ENCODE measurements at regions not wholly inside any gene's neighbourhood (a gene's known extent, or its start where the extent isn't known, plus 50 kb on each side); places are given as distances from the start of the nearest gene placed in this dataset.
"Not testable (repeated sequence)": the region's sequence is repeated elsewhere in the genome, so short reads cannot be mapped to it uniquely, and the experiment has no call there.

DNA sequence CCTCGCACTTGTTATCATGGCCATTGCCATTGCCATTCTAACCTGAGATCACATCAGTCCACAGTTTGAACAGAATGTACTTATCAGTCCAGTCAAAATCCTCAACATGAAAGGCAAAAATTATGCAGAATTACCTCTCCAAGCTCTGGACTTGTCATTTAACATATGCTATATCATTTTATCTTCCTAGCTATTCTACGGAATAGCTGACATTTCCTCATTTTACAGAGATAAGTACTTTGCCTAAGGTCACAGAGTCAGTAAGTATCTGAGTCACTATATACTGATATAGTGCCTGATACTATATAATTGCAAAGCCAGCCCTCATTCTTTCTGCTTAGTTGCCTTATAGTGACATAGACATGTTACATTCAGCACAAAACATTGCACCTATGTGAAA, 456.9 kb upstream of the GHITM start:
- DNase-seq: no peak

DNA sequence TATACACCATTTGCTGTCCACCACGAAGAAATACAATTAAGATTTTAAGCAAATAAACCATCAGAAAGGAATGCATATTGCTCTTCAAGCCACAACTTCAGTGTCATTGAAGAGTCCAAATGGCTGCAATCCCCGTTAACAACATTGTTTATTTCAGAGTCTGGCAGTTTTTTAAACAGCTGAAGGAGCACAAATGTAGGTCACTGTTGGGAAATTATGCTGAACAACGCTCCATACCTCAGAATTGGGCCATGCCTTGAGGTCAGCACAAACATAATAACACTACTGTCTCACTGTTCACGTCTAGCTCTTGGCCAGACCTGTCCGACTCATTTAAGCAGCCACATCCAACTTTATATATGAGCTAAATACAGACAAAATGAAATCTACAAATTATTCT, 453.9 kb upstream of the GHITM start:
- DNase-seq: no peak

DNA sequence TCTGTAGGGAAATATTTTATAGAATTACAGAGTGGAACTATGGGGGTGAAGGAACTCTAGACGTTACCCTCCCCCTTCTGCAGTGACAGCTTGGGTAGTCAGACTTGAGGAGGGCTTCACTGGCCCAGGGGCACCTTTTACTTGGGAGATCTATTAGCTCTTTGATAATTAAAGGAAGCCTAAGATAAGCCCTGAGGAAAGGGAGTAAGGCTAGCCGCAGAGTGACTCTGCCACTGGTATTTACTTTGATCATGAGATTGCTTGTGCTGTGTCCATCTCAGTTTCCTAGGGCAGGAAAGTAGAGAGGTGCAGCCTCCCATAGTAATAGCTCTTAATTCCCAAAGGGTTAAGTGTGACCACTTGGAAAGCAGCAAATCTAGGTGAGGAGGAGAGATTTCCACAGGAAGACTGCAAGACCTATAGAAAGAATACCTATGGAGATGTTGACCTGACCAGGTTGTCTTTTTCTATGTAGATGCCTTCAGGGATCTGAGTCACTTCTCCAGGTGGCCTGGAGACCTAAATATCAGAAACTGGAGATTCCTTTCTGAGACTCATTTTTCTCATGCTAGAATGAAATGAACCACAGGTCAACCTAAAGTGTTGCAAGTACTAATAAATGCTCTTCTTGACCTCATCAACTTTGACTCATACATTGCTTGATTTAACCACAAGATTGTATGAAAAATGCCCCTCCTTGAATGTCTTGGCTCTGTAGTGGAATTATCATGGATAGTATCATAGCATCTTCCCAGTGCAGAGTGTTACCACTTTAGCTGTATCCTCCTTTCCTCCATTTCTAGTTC, 447.3 kb upstream of the GHITM start:
- DNase-seq: no peak

DNA sequence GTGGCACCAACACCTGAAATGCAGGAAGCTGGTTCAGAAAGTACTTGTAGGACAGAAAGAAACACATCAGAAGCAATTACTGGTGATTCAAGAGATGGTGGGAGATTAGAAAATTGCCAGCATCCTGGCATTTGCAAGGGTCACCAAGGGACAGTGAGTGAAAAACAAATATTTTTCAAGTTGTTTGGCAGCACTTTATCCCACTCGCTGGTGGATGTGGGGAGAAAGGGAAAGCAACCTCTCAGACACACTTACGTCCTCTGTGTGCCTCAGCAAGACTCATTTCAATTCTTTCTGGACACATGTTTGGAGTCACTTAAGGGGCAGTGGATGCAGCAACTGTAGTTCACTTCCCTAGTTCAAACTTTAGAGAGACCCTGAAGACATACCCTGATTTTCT, 440.4 kb upstream of the GHITM start:
- no peak for DNase-seq

DNA sequence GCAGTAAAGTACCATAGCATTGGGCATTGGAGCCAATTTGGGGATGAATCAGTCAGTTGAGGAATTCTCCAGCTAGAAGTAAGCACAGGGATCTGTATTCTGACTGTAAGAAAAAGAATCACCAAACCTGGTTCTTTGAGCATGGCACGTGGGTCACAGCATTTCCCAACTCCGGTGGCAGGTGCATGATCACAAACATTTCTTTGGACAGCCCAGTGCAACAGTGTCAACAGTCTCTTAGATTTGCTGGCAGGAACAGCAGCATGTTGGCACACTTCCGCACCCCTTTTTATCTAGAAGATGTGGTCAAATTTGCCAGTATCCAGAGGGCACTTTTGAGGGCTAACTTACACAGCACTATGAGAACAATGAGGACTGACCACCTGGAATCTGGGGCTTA, 437.5 kb upstream of the GHITM start:
- DNase-seq: no peak

DNA sequence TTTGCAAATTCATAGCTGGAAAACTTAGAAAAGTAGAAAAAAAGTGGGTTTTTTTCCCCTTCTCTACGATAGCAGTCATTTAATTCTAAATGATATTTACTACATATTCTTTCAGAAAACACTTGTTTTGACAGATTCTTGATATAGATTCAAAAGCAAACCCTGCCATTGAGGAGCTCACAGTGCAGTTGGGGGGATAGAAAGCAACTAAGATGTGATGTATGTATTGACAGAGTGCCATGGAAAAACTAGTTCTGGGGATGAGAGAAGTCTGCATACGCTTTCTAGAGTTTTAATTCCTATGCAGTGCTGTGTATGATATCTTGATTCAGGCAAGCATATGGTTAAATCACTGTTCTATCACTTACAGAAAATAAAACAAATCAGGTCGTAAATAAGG, 436.6 kb upstream of the GHITM start:
- DNase-seq: no peak

DNA sequence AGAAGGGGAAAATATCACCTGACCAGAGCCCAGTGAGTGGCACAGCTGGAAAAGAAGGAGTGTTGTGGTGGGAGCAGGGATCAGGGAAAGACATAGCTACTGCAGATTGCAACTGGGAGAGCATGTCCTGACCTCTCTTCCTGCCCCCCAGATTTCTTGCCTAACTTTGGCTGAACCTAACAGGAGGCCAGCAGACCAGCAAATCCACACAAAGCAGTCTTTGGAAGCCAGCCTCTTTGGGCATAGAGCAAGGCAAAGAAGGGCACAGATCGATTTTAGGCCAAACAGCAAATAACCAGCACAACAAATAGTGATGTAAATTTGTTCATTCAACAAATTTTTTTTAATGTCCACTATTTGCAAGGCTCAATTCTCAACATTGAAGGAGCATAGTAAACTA, 433.2 kb upstream of the GHITM start:
- no peak for DNase-seq

DNA sequence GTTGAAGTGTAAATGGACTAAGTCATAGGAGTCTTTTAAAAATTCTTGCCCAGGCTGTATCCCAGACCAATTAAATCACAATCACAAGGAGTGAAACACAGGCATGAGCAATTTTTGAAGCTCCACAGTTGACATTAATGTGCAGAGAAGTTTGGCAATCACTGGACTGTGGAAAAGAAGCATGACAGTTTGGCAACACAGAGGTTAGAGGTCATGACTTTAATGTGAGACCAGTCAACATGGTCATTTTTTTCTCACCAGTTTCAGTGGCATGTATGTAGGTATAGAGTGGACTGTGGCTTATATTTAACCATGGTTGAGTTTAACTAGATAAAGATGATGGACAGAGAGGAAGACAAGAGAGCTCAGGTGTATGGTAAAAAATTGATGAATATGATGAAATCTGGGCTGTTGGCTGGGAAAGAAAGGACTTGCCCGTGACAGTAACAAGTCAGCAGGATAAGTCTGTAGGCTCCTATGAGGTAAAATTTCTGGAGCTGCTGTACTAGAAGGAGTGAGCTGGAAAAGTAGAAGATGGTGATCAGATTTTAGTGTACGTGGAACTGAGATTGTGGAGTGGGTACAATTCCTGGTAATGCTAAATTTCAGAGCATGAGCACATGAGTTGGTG, 432.2 kb upstream of the GHITM start:
- no peak for DNase-seq

DNA sequence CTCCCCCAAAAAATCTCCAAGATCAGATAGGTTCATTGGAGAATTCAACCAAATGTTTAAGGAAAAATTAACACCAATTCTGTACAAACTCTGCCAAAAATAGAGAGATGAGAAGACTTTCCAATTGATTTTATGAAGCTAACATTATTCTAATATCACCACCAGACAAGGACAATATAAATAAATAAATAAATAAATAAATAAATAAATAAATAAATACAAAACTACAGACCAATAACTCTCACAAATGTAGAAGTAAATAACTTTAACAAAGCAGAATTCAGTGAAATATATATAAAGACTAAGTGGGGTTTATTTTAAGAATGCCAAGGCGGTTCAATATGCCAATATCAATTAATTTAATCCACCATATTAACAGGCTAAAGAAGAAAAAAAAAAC, 425.9 kb upstream of the GHITM start:
- DNase-seq: no peak

DNA sequence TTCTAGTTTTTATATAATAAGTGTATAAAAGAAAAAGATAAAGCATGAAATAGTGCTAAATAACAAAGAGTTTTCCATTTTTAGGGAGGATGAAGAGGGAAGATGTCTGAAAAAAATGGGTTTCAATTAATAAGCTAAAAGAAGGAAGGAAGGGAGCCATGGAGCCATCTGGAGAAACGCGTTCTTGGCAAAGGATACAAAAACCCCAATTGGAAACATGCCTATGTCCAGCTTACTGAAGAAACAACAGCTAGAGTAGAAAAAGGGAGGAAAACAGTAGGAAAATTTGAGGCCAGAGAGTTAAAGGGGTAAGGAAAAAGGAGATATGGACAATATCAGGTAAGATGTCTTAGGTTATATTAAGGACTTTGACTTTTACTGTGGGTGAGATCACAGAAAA, 416.2 kb upstream of the GHITM start:
- no peak for DNase-seq

DNA sequence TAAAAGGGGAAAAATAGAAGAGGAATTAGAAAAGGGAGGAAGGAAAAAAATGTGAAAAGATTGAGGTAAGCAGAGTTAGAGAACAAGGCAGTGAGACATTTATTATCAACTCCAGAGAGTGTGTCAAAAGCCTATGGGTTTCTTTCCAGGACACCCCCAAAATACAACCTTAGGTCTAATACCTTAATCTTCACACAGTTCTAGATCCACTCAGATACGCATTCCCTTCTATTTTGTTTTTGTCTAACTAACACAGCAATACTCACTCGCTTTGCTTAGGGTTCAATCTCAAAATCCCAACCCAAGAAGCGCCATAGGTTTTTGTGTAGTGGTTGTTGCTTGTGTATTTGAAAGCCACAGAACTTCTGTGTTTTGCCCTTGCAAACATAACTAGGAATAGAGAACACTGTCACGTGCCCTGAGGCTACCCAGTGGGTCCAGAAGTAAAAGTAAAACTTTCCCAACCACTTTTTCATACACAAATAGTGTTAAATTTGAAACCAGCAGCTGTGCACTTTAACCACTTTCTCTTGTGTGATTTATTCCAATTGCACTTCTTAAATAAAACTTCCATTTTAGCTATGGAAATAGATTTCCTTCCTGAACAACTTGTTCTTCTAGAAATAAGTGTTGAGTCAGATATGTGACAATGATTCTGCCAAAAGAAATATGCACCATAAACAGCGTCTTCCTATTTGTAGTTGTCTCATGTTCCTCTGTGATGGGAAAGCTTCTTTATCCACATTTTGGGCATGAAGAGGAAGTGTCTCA, 414.7 kb upstream of the GHITM start:
- DNase-seq: no peak

DNA sequence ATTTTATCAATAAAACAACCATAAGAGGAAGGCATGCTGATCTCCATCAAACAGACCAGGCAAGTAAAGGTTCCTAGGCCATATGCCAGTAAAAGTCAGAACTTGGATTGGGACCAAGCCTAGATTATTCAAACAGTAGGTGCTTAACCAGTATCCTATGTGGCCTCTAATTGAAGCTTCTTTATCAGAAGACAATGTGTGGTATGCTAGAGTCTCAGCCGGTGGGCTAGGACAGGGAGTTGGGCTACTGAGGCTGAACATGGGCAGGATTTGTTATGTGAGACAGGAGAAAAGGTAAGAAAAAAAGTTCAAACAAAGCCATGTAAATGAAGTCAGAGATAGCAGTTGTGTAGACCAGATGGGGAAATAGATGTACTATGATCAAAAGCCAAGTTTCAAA, 413.7 kb upstream of the GHITM start:
- no peak for DNase-seq

DNA sequence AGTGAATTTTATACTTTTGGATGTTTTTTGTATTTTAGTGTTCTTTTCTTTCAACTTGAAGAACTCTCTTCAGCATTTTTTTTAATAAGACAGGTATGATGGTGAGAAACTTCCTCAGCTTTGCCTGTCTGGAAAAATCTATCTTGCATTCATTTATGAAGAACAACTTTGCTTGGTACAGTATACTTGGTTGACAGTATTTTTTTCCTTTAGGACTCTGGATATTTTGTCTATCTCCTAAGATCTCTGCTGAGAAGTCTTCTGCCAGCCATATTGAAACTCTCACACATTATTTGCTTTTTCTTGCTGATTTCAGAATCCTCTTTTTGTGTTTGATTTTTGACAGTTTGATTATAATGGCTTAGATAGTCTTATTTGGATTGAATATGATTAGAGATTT, 405.0 kb upstream of the GHITM start:
- no peak for DNase-seq

DNA sequence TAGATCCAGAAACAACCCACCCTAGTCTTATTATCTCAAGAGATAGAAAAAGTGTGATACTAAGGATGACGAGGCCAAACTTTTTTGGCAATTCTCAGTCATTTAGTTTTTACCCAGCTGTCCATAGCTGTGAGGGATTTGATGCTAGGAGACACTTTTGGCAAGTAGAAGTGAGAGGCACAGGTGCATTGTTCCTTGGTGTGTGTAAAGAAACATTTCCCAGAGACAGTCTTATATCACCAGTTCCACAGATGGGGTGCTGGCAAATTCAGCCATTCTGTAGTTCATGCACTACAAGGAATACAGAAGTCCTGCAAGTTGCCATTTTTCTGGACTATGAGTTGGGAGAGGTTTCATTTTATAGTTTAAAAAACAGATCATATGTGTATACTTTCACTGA, 403.3 kb upstream of the GHITM start:
- DNase-seq: no peak

DNA sequence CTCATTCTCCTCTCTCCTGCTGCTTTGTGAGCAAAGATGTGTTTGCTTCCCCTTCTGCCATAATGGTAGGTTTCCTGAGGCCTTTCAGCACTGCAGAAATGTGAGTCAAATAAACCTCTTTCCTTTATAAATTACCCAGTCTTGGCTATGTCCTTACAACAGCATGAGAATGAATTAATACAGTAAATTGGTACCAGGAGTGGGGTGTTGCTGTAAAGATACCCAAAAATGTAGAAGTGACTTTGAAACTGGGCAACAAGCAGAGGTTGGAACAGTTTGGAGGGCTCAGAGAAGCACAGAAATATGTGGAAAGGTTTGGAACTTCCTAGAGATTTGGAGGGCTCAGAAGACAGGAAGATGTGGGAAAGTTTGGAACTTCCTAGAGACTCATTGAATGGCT, 388.7 kb upstream of the GHITM start:
- no peak for DNase-seq

DNA sequence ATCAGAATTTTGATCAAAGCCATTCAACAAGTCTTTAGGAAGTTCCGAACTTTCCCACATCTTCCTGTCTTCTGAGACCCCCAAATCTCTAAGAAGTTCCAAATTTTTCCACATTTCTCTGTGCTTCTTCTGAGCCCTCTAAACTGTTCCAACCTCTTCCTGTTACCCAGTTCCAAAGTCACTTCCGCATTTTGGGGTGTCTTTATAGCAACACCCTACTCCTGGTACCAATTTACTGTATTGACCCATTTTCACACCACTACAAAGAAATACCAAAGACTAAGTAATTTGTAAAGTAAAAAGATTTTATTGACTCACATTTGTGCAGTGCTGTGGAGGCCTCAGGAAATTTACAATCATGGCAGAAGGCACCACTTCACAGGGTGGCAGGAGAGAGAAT, 385.8 kb upstream of the GHITM start:
- DNase-seq: no peak

DNA sequence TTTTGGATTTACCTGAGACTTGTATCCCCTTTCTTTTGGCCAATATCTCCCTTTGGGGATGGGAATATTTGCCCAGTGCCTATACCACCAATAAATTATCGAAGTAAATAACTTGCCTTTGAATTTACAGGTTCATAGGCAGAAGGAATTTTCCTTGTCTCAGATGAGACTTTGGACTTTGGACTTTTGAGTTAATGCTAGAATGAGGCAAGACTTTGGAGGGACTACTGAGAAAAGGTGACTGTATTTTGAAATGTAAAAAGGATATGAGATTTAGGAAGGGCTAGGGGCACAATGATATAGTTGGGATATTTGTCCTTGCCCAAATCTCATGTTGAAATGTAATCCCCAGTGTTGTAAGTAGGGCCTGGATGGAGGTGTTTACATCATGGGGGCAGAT, 384.5 kb upstream of the GHITM start:
- DNase-seq: no peak

DNA sequence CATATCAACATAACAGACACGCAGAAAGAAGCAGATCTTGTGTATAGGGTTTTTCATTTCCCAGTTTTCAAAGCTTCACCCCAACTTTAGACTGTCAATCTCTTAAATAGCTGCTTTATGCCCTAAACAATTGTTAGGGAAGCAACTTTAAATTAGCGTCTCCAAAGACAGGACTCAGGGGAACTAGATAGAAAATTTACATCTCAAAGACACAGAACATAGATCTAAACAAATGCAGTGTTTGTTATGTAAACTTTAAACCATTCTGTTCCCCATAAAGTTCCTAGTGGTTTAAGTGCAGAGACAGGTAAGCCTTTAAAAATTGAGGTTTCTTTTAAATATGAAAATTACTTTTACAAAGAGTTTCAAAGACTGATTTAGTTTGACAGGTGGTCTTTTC, 379.2 kb upstream of the GHITM start:
- DNase-seq: no peak

DNA sequence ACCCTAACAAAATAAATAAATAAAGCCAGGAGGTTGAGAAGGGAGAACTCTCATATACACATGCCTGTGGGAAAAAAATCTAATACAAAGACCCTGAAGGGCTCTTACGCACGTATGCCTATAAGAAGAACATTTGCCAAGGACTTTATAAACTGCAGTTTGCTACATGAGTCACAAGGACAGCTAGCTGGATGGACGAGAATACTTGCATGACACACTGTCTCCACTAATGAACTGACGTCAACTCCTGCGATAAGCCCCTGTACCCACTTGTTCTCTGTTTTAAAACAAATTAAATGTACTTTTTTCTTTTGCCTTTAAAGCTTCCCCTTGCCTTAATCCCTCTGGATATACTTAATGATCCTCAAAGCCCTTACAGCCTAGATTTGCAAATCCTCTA, 374.6 kb upstream of the GHITM start:
- DNase-seq: no peak

DNA sequence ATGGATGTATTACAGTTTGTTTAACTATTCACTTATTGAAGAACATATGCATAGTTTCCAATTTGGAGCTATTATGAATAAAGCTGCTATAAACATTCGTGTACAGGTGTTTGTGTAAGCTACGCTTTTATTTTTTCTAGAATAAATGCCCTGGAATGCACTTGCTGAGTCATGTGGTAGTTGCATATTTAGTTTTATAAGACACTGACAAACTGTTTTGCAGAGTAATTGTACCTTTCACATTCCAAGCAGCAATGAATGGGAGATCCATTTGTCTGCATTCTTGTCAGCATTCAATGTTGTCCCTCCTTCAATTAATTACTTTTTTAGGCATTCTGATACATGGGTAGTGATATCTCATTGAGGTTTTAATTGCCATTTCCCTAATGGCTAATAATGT, 373.6 kb upstream of the GHITM start:
- DNase-seq: no peak

DNA sequence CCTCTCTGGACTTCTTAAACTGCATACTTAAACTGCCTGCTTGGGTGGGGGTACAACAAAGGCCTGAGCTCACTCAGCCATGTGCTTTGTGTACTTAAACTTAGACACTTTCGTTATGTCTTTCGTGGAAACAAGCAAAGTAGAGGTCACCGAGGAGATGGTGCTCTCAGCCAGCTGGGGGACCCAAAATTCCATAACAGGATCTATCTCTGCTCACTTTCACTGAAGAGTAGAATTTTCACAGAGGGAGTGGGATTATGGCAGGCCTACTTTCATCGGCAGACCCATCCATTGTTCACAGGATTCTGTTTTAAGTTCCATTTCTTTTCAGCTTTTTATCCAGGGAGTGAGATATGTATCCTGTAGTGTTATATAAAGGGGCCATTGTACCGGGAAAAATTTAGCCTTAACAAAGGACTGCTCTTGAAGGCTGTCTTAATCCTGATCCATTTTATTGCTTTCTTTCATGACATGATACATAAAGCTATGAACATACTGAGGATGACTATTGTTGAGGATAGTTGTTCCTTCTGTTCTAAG, 370.0 kb upstream of the GHITM start:
- no peak for DNase-seq

DNA sequence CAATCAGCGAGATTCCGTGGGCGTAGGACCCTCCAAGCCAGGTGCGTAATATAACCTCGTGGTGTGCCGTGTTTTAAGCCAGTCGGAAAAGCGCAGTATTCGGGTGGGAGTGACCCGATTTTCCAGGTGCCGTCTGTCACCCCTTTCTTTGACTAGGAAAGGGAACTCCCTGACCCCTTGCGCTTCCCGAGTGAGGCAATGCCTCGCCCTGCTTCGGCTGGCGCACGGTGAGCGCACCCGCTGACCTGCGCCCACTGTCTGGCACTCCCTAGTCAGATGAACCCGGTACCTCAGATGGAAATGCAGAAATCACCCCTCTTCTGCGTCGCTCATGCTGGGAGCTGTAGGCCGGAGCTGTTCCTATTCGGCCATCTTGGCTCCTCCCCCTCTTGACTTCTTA, 352.6 kb upstream of the GHITM start:
- not testable (repeated sequence) for DNase-seq

DNA sequence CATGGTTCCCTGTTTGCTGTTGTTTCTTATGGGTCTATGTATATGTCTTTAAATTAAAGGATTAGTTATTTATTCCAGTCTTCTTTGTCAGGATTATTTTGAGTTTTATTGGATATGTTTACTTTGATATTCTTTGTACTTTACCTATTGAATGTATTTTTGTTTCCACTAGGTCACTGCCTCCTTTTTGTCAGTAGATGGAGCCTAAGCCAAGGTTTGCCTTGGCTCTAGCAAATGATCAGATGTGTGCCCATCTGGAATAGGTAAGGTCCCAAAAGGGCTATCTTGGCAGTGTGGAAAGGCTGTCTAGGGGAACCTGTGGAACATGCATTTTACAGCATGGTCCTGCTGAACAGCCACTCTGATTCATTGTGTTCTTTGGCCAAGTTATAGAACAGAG, 337.3 kb upstream of the GHITM start:
- DNase-seq: no peak

DNA sequence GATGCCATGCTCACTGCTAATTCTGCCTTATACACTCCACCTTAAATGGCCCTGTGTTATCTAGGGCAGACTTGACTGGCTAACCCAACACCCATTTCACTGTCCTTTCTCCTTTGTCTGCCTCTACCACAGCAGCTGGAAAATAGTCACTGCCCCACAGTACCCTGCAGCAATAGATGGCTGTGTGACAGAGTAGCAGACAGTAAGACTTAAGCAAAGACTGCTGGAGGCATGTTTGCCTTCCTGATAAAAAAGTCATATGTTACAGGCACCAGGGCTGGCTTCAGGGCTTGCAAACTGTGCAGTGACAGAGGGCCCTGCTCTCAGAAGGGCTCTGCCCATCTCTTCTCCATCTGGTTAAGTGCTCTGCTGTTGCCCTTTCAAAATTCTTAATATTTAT, 332.6 kb upstream of the GHITM start:
- no peak for DNase-seq

Data from NCI-H1436 (cell line).